Neuronal stem cell (in vitro differentiated cells): ENCODE measurements at regions not wholly inside any gene's neighbourhood (a gene's known extent, or its start where the extent isn't known, plus 50 kb on each side); places are given as distances from the start of the nearest gene placed in this dataset.

Experiments
- DNase-seq: peaks from one replicate; pipeline ENCODE4 v3.0.0-alpha.2; 2013; ENCODE audit warnings: low spot score
- H2AFZ ChIP-seq: one replicate; pipeline ENCODE4 v1.6.1; 2013; ENCODE audit warnings: mild to moderate bottlenecking, low read length, inconsistent platforms
- H2AK5ac ChIP-seq: 2 replicates; pipeline ENCODE4 v1.6.1; 2013; ENCODE audit warnings: low read depth, mild to moderate bottlenecking, inconsistent platforms, low read length, moderate library complexity, mixed read lengths
- H2BK120ac ChIP-seq: 2 replicates; pipeline ENCODE4 v1.6.1; 2013; ENCODE audit warnings: low read depth, mild to moderate bottlenecking, inconsistent platforms, low read length, moderate library complexity, mixed read lengths
- H2BK12ac ChIP-seq: one replicate; pipeline ENCODE4 v1.6.1; 2013; ENCODE audit warnings: low read length, inconsistent platforms
- H2BK15ac ChIP-seq: 2 replicates; pipeline ENCODE4 v1.6.1; 2013; ENCODE audit warnings: mild to moderate bottlenecking, low read length, inconsistent platforms, mixed read lengths
- H2BK5ac ChIP-seq: one replicate; pipeline ENCODE4 v1.6.1; 2013; ENCODE audit warnings: inconsistent platforms, mild to moderate bottlenecking, low read length, moderate library complexity
- H3K14ac ChIP-seq: one replicate; pipeline ENCODE4 v1.6.1; 2013; ENCODE audit warnings: low read length, inconsistent platforms
- H3K18ac ChIP-seq: 2 replicates; pipeline ENCODE4 v1.6.1; 2013; ENCODE audit warnings: low read length, inconsistent platforms
- H3K23ac ChIP-seq: 2 replicates; pipeline ENCODE4 v1.6.1; 2013; ENCODE audit warnings: low read depth, mild to moderate bottlenecking, mixed read lengths, low read length, inconsistent platforms; ENCODE audit not compliant: poor library complexity
- H3K27ac ChIP-seq: replicated peaks from 3 replicates; pipeline ENCODE4 v1.5.1; 2013; ENCODE audit warnings: low read length, inconsistent platforms
- H3K27me3 ChIP-seq, 3 experiments: 2 replicates each; pipeline ENCODE4 v1.6.1; 2013; ENCODE audit warnings: low read length in 3 of 3, mild to moderate bottlenecking in 2 of 3, inconsistent platforms in 1 of 3, low read depth in 1 of 3, mixed read lengths in 1 of 3, moderate library complexity in 1 of 3; ENCODE audit not compliant: control insufficient read depth in 3 of 3, insufficient read depth in 3 of 3
- H3K36me3 ChIP-seq, 2 donors: replicated peaks in 1 of 2; 2 replicates each; pipeline ENCODE4 v1.6.1; 2013; ENCODE audit warnings: low read length in 2 of 2; ENCODE audit not compliant: control insufficient read depth in 2 of 2, insufficient read depth in 2 of 2
- H3K4ac ChIP-seq: 2 replicates; pipeline ENCODE4 v1.6.1; 2013; ENCODE audit warnings: inconsistent platforms, mild to moderate bottlenecking, low read length, moderate library complexity
- H3K4me1 ChIP-seq, 2 donors: 1 replicate in 1 of 2; 2 replicates in 1 of 2; pipeline ENCODE4 v1.6.1; 2013; ENCODE audit warnings: low read length in 2 of 2, low read depth in 1 of 2; ENCODE audit not compliant: control insufficient read depth in 2 of 2, insufficient read depth in 1 of 2
- H3K4me2 ChIP-seq: one replicate; pipeline ENCODE4 v1.6.1; 2013; ENCODE audit warnings: mild to moderate bottlenecking, low read length, inconsistent platforms; ENCODE audit not compliant: insufficient read depth, poor library complexity, severe bottlenecking
- H3K4me3 ChIP-seq, 2 donors: 2 replicates each; pipeline ENCODE4 v1.5.1; 2013; ENCODE audit warnings: low read length in 2 of 2, mild to moderate bottlenecking in 2 of 2, inconsistent platforms in 1 of 2, moderate library complexity in 1 of 2
- H3K79me1 ChIP-seq: one replicate; pipeline ENCODE4 v1.6.1; 2013; ENCODE audit warnings: low read depth, mild to moderate bottlenecking, inconsistent platforms, low read length, moderate library complexity
- H3K9ac ChIP-seq: one replicate; pipeline ENCODE4 v1.6.1; 2013; ENCODE audit warnings: mild to moderate bottlenecking, low read depth, low read length, inconsistent platforms; ENCODE audit not compliant: poor library complexity
- H3K9me3 ChIP-seq, 2 donors: replicated peaks in 1 of 2; 2 replicates each; pipeline versions ENCODE3 to v1.6.1; 2013; ENCODE audit warnings: low read length in 2 of 2, mild to moderate bottlenecking in 2 of 2, inconsistent platforms in 1 of 2, low read depth in 1 of 2, mixed read lengths in 1 of 2, moderate library complexity in 1 of 2; ENCODE audit not compliant: control insufficient read depth in 2 of 2, insufficient read depth in 1 of 2
- H4K8ac ChIP-seq: one replicate; pipeline ENCODE4 v1.6.1; 2013; ENCODE audit warnings: low read depth, mild to moderate bottlenecking, inconsistent platforms, low read length, moderate library complexity
- H4K91ac ChIP-seq: one replicate; pipeline ENCODE4 v1.6.1; 2013; ENCODE audit warnings: low read length, low read depth, mild to moderate bottlenecking, inconsistent platforms; ENCODE audit not compliant: poor library complexity
- WGBS, 2 donors: extraction: QIAGEN DNeasy Blood & Tissue Kit; methylation state at CpG; one replicate each; pipeline ENCODE4 v1.1.7; 2013; ENCODE audit warnings: missing lambda C conversion rate in 2 of 2, mixed read lengths in 1 of 2; ENCODE audit not compliant: insufficient read length in 2 of 2, insufficient replicate concordance in 1 of 2; ENCODE audit errors: extremely low coverage in 2 of 2; 5-methylcytosine and 5-hydroxymethylcytosine counted together

GRCh38 chr17:54381482-54381881 is 519.2 kb upstream of the TOM1L1 start:
- no peak overlapping the region for H3K14ac ChIP-seq
- no peak overlapping the region for H2BK120ac ChIP-seq
- no peak overlapping the region for H3K23ac ChIP-seq
- no peak overlapping the region for H3K4me2 ChIP-seq
- no peak overlapping the region for H3K27ac ChIP-seq
- H3K4ac ChIP-seq: no peak overlapping the region
- no peak overlapping the region for H3K9ac ChIP-seq
- no peak overlapping the region for H3K4me3 ChIP-seq
- H3K79me1 ChIP-seq: no peaks in the 10 kb centered on the region
- no peaks in the 10 kb centered on the region for H3K36me3 ChIP-seq
- H3K18ac ChIP-seq: no peak overlapping the region
- H2AFZ ChIP-seq: no peak overlapping the region
- no peak overlapping the region for H2BK15ac ChIP-seq
- no peak overlapping the region for H2AK5ac ChIP-seq
- WGBS, 2 donors: no CpG with 5 or more reads among the region's 3 CpGs
- no peaks in the 10 kb centered on the region for H3K9me3 ChIP-seq
- no peaks in the 10 kb centered on the region for H3K27me3 ChIP-seq
- no peak for DNase-seq
- no peak overlapping the region for H4K91ac ChIP-seq
- H2BK12ac ChIP-seq: no peak overlapping the region
- H4K8ac ChIP-seq: no peak overlapping the region
- H3K4me1 ChIP-seq: no peaks in the 10 kb centered on the region
- H2BK5ac ChIP-seq: no peak overlapping the region

- H3K27me3 ChIP-seq: peaks cover 0 to 2% (median 0%) of the 10 kb centered on the region in 3 experiments
- no peak overlapping the region for H3K14ac ChIP-seq
- H3K27ac ChIP-seq: no peak overlapping the region
- H4K91ac ChIP-seq: no peak overlapping the region
- H3K9ac ChIP-seq: no peak overlapping the region
- H3K79me1 ChIP-seq: no peaks in the 10 kb centered on the region
- no peaks in the 10 kb centered on the region for H3K9me3 ChIP-seq
- H3K4ac ChIP-seq: no peak overlapping the region
- no peak overlapping the region for H3K23ac ChIP-seq
- no peak overlapping the region for H4K8ac ChIP-seq
- no peak overlapping the region for H2BK120ac ChIP-seq
- no peak overlapping the region for H2BK15ac ChIP-seq
- no peak overlapping the region for H3K4me3 ChIP-seq
- H2AK5ac ChIP-seq: no peak overlapping the region
- no peak overlapping the region for H2BK12ac ChIP-seq
- DNase-seq: no peak
- H3K36me3 ChIP-seq: no peaks in the 10 kb centered on the region
- H3K4me1 ChIP-seq: no peaks in the 10 kb centered on the region
- H2BK5ac ChIP-seq: no peak overlapping the region
- H3K18ac ChIP-seq: no peak overlapping the region
- no CpG with 5 or more reads among the region's 1 CpG for WGBS, 2 donors
- H3K4me2 ChIP-seq: no peak overlapping the region
- no peak overlapping the region for H2AFZ ChIP-seq
These were observed 496.4 kb upstream of the TOM1L1 start for GRCh38 chr17:54404259-54404658.

GRCh38 chr17:54405826-54406225 is 494.8 kb upstream of the TOM1L1 start:
- no peak overlapping the region for H3K4me3 ChIP-seq
- H2BK5ac ChIP-seq: no peak overlapping the region
- no peak for DNase-seq
- no peaks in the 10 kb centered on the region for H3K79me1 ChIP-seq
- no peak overlapping the region for H4K91ac ChIP-seq
- H2BK120ac ChIP-seq: no peak overlapping the region
- no peak overlapping the region for H3K4ac ChIP-seq
- H3K4me2 ChIP-seq: no peak overlapping the region
- H3K18ac ChIP-seq: no peak overlapping the region
- H3K27ac ChIP-seq: no peak overlapping the region
- H3K9me3 ChIP-seq: no peaks in the 10 kb centered on the region
- H2BK12ac ChIP-seq: no peak overlapping the region
- no peak overlapping the region for H3K14ac ChIP-seq
- H2BK15ac ChIP-seq: no peak overlapping the region
- no CpG with 5 or more reads among the region's 2 CpGs for WGBS, 2 donors
- no peak overlapping the region for H3K23ac ChIP-seq
- no peak overlapping the region for H2AK5ac ChIP-seq
- H4K8ac ChIP-seq: no peak overlapping the region
- no peaks in the 10 kb centered on the region for H3K4me1 ChIP-seq
- H2AFZ ChIP-seq: no peak overlapping the region
- H3K9ac ChIP-seq: no peak overlapping the region
- H3K36me3 ChIP-seq: no peaks in the 10 kb centered on the region
- H3K27me3 ChIP-seq: peaks cover 0 to 2% (median 0%) of the 10 kb centered on the region in 3 experiments

- Histone ChIP-seq H3K18ac (no peak overlapping the region), H4K8ac (no peak overlapping the region)
These were observed 491.9 kb upstream of the TOM1L1 start for GRCh38 chr17:54408731-54409130.

More at GRCh38 chr17:54408731-54409130, 491.9 kb upstream of the TOM1L1 start:
- no CpG with 5 or more reads among the region's 1 CpG for WGBS, 2 donors
- Histone ChIP-seq H3K4me2 (no peak overlapping the region), H3K4ac (no peak overlapping the region), H3K9ac (no peak overlapping the region), H2BK5ac (no peak overlapping the region), H3K79me1 (no peaks in the 10 kb centered on the region), H3K14ac (no peak overlapping the region), H3K23ac (no peak overlapping the region), H2BK15ac (no peak overlapping the region), H3K27ac (no peak overlapping the region), H3K27me3 (no peaks in the 10 kb centered on the region), H3K9me3 (no peaks in the 10 kb centered on the region), H3K36me3 (no peaks in the 10 kb centered on the region), H2AK5ac (no peak overlapping the region), H2BK120ac (no peak overlapping the region), H2AFZ (no peak overlapping the region), H2BK12ac (no peak overlapping the region), H3K4me3 (no peak overlapping the region), H3K4me1 (no peaks in the 10 kb centered on the region), H4K91ac (no peak overlapping the region)
- no peak for DNase-seq
